Astrocyte (in vitro differentiated cells and primary cell): ENCODE measurements at regions not wholly inside any gene's neighbourhood (a gene's known extent, or its start where the extent isn't known, plus 50 kb on each side); places are given as distances from the start of the nearest gene placed in this dataset.

Source experiments
- DNase-seq: peaks from one replicate; pipeline ENCODE4 v3.0.0-alpha.2; 2010; ENCODE audit warnings: low read depth
- FAIRE-seq: peaks from 2 replicates; lab custom pipeline; 2011; peaks lifted over from hg19 to GRCh38; lab: Jason Lieb, UNC
- H2AFZ ChIP-seq: 2 replicates; pipeline ENCODE4 v1.6.0; 2012; ENCODE audit warnings: low read depth, low read length, inconsistent platforms
- H3K27ac ChIP-seq: 2 replicates; pipeline ENCODE4 v1.5.1; 2011; ENCODE audit warnings: low read depth, low read length, inconsistent platforms
- H3K27me3 ChIP-seq: 2 replicates; pipeline ENCODE4 v1.6.0; 2011; ENCODE audit warnings: low read length, inconsistent platforms; ENCODE audit not compliant: insufficient read depth
- H3K36me3 ChIP-seq: 2 replicates; pipeline ENCODE4 v1.5.1; 2011; ENCODE audit warnings: low read length, inconsistent platforms; ENCODE audit not compliant: insufficient read depth
- H3K4me1 ChIP-seq: 2 replicates; pipeline ENCODE4 v1.5.1; 2011; ENCODE audit warnings: low read length, inconsistent platforms; ENCODE audit not compliant: insufficient read depth
- H3K4me2 ChIP-seq: 2 replicates; pipeline ENCODE4 v1.6.0; 2012; ENCODE audit warnings: low read length, inconsistent platforms
- H3K4me3 ChIP-seq: 2 replicates; pipeline ENCODE4 v1.5.1; 2011; ENCODE audit warnings: low read depth, mild to moderate bottlenecking, low read length, inconsistent platforms; ENCODE audit not compliant: insufficient read depth
- H3K79me2 ChIP-seq: 2 replicates; pipeline ENCODE4 v1.6.0; 2012; ENCODE audit warnings: mild to moderate bottlenecking, low read length, inconsistent platforms; ENCODE audit not compliant: insufficient read depth
- H3K9ac ChIP-seq: 2 replicates; pipeline ENCODE4 v1.6.0; 2012; ENCODE audit warnings: mild to moderate bottlenecking, low read length, inconsistent platforms
- H3K9me3 ChIP-seq: 2 replicates; pipeline ENCODE4 v1.5.1; 2012; ENCODE audit warnings: low read depth, mild to moderate bottlenecking, low read length, inconsistent platforms; ENCODE audit not compliant: insufficient read depth
- H4K20me1 ChIP-seq: 2 replicates; pipeline ENCODE4 v1.6.0; 2012; ENCODE audit warnings: low read length, inconsistent platforms; ENCODE audit not compliant: insufficient read depth
- H3K27ac Mint-ChIP-seq: one replicate; pipeline ENCODE4 v1.8.0; 2021; ENCODE audit warnings: mild to moderate bottlenecking, mixed read lengths; ENCODE audit not compliant: unreplicated experiment
- H3K27me3 Mint-ChIP-seq: one replicate; pipeline ENCODE4 v1.8.0; 2021; ENCODE audit warnings: low read depth, mixed read lengths; ENCODE audit not compliant: unreplicated experiment
- H3K36me3 Mint-ChIP-seq: one replicate; pipeline ENCODE4 v1.8.0; 2021; ENCODE audit warnings: low read depth, mixed read lengths; ENCODE audit not compliant: unreplicated experiment
- H3K4me1 Mint-ChIP-seq: one replicate; pipeline ENCODE4 v1.8.0; 2021; ENCODE audit warnings: low read depth, mixed read lengths; ENCODE audit not compliant: unreplicated experiment
- H3K4me3 Mint-ChIP-seq: one replicate; pipeline ENCODE4 v1.8.0; 2021; ENCODE audit warnings: mild to moderate bottlenecking, moderate library complexity, mixed read lengths; ENCODE audit not compliant: unreplicated experiment
- H3K9me3 Mint-ChIP-seq: one replicate; pipeline ENCODE4 v1.8.0; 2021; ENCODE audit warnings: mild to moderate bottlenecking, mixed read lengths; ENCODE audit not compliant: unreplicated experiment
- CTCF ChIP-seq: IDR thresholded peaks from 2 replicates; pipeline ENCODE4 v1.5.1; 2011; ENCODE audit warnings: low read depth, mild to moderate bottlenecking, inconsistent platforms, low read length, moderate library complexity; ENCODE audit not compliant: insufficient read depth
- EZH2 ChIP-seq: IDR thresholded peaks from 2 replicates; pipeline ENCODE4 v1.6.1; 2012; ENCODE audit warnings: mild to moderate bottlenecking, low read length, inconsistent platforms; ENCODE audit not compliant: insufficient read depth

- Histone ChIP-seq H3K27me3 (no peaks in the 10 kb centered on the region), H3K4me3 (no peak overlapping the region), H3K79me2 (peaks cover 3% of the 10 kb centered on the region), H3K4me2 (no peak overlapping the region), H3K9me3 (no peaks in the 10 kb centered on the region), H2AFZ (no peak overlapping the region), H3K4me1 (peaks cover 15% of the 10 kb centered on the region), H4K20me1 (peaks cover 7% of the 10 kb centered on the region), H3K27ac (no peak overlapping the region), H3K9ac (no peak overlapping the region), H3K36me3 (no peaks in the 10 kb centered on the region)
- no peak for TF ChIP-seq EZH2
- TF ChIP-seq CTCF: no peak
- Mint-ChIP-seq H3K4me3 (no peak overlapping the region), H3K36me3 (peaks cover 23% of the 10 kb centered on the region), H3K4me1 (peaks cover 44% of the 10 kb centered on the region), H3K27me3 (no peaks in the 10 kb centered on the region), H3K9me3 (peaks cover 5% of the 10 kb centered on the region), H3K27ac (no peak overlapping the region)
- DNase-seq (no peak), FAIRE-seq (no peak)
Measured at GRCh38 chr3:124088801-124089200, 96.9 kb upstream of the ROPN1 start.

- TF ChIP-seq CTCF: no peak
- no peak for TF ChIP-seq EZH2
- peaks cover 15% of the 10 kb centered on the region for H3K4me1 ChIP-seq
- H3K36me3 Mint-ChIP-seq: peaks cover 21% of the 10 kb centered on the region
- no peak overlapping the region for H3K4me3 Mint-ChIP-seq
- FAIRE-seq (no peak), DNase-seq (no peak)
- no peak overlapping the region for H3K9ac ChIP-seq
- no peak overlapping the region for H3K27ac ChIP-seq
- H3K27ac Mint-ChIP-seq: no peak overlapping the region
- no peak overlapping the region for H3K4me3 ChIP-seq
- H3K79me2 ChIP-seq: no peaks in the 10 kb centered on the region
- H2AFZ ChIP-seq: no peak overlapping the region
- no peaks in the 10 kb centered on the region for H3K27me3 ChIP-seq
- no peak overlapping the region for H3K4me2 ChIP-seq
- peaks cover 7% of the 10 kb centered on the region for H4K20me1 ChIP-seq
- H3K27me3 Mint-ChIP-seq: no peaks in the 10 kb centered on the region
- no peaks in the 10 kb centered on the region for H3K36me3 ChIP-seq
- peaks cover 48% of the 10 kb centered on the region for H3K4me1 Mint-ChIP-seq
- H3K9me3 ChIP-seq: no peaks in the 10 kb centered on the region
- H3K9me3 Mint-ChIP-seq: peaks cover 5% of the 10 kb centered on the region
Measured at GRCh38 chr3:124089214-124089613, 97.3 kb upstream of the ROPN1 start.

- Histone ChIP-seq H3K27me3 (no peaks in the 10 kb centered on the region), H3K4me3 (no peak overlapping the region), H3K9me3 (no peaks in the 10 kb centered on the region), H3K4me1 (peaks cover 15% of the 10 kb centered on the region), H3K36me3 (no peaks in the 10 kb centered on the region), H3K9ac (no peak overlapping the region), H4K20me1 (no peaks in the 10 kb centered on the region), H3K79me2 (no peaks in the 10 kb centered on the region), H2AFZ (no peak overlapping the region), H3K27ac (no peak overlapping the region), H3K4me2 (no peak overlapping the region)
- Mint-ChIP-seq H3K36me3 (peaks cover 27% of the 10 kb centered on the region), H3K27ac (peak overlapping the region; percentile 92), H3K4me1 (peaks cover 54% of the 10 kb centered on the region), H3K27me3 (no peaks in the 10 kb centered on the region), H3K9me3 (peaks cover 5% of the 10 kb centered on the region), H3K4me3 (no peak overlapping the region)
- FAIRE-seq (no peak), DNase-seq (no peak)
- no peak for TF ChIP-seq EZH2
Measured at GRCh38 chr3:124091716-124092115, 99.8 kb upstream of the ROPN1 start.
